Motor neuron (in vitro differentiated cells): ENCODE measurements at regions not wholly inside any gene's neighbourhood (a gene's known extent, or its start where the extent isn't known, plus 50 kb on each side); places are given as distances from the start of the nearest gene placed in this dataset.

Experiments used
- ATAC-seq, 8 experiments: fragments of 200-7000 bp; cut with Tn5 transposase; replicated peaks in 6 of 8; 2 replicates each; pipeline ENCODE4 v1.8.0; 2021; ENCODE audit warnings: mild to moderate bottlenecking in 8 of 8, moderate library complexity in 8 of 8
- H3K27ac ChIP-seq, 2 donors: fragments of 250-450 bp; sonication (Bioruptor Pico); 2 replicates each; pipeline ENCODE4 v1.9.0; 2021; ENCODE audit warnings: antibody characterized with exemption in 2 of 2, mild to moderate bottlenecking in 2 of 2, moderate library complexity in 1 of 2
- H3K4me1 ChIP-seq, 2 donors: fragments of 250-450 bp; sonication (Bioruptor Pico); replicated peaks in 1 of 2; 2 replicates each; pipeline ENCODE4 v1.6.1; 2021; ENCODE audit warnings: antibody characterized with exemption in 2 of 2, mild to moderate bottlenecking in 2 of 2, moderate library complexity in 1 of 2
- H3K4me3 ChIP-seq, 5 donors: fragments of 250-450 bp; sonication (Bioruptor Pico); 2 replicates each; pipeline ENCODE4 v1.9.0; 2021; ENCODE audit warnings: antibody characterized with exemption in 5 of 5, mild to moderate bottlenecking in 5 of 5, moderate library complexity in 4 of 5
- WGBS, 10 experiments: fragments of 450-650 bp; shearing (Covaris generic); methylation state at CpG; one replicate each; pipeline ENCODE4 v1.0.0; 2022; 5-methylcytosine and 5-hydroxymethylcytosine counted together
- in situ Hi-C, 9 experiments: fragments of 400-800 bp; cut with MboI; loops; one replicate each; pipeline ENCODE4 v1.15.0; 2021; ENCODE audit warnings: low sequenced_read_pairs in 9 of 9, low pct_unique_long_range_greater_than_20kb in 2 of 9; ENCODE audit not compliant: unreplicated experiment in 9 of 9

- Histone ChIP-seq H3K4me3 (no peak overlapping the region), H3K27ac (no peak overlapping the region), H3K4me1 (no peaks in the 10 kb centered on the region)
- in situ Hi-C loops: no loop called here
- no peak for ATAC-seq
These were observed 75.0 kb upstream of the MMADHC start for GRCh38 chr2:149662556-149662955.

GRCh38 chr2:149661844-149662243, 74.3 kb upstream of the MMADHC start:
- H3K4me3 ChIP-seq: no peak overlapping the region
- no peaks in the 10 kb centered on the region for H3K4me1 ChIP-seq
- WGBS, 10 experiments: 14 to 100% (median 57%) methylated on average over 1 of the region's 1 CpG; no CpG with 5 or more reads in 1 of the 10 experiments
- peak in 1 of 8 experiments; percentile 54 for ATAC-seq
- no peak overlapping the region for H3K27ac ChIP-seq
- in situ Hi-C loops: no loop called here

GRCh38 chr2:149658553-149658952, 71.0 kb upstream of the MMADHC start:
- no peak overlapping the region for H3K4me3 ChIP-seq
- no peak overlapping the region for H3K27ac ChIP-seq
- in situ Hi-C loops: no loop called here
- H3K4me1 ChIP-seq: no peaks in the 10 kb centered on the region
- ATAC-seq: no peak

GRCh38 chr2:149657401-149658040, 69.9 kb upstream of the MMADHC start:
- in situ Hi-C loops: no loop called here
- 78 to 100% (median 100%) methylated on average over 1 of the region's 1 CpG; no CpG with 5 or more reads in 4 of the 10 experiments for WGBS, 10 experiments
- no peak for ATAC-seq
- no peak overlapping the region for H3K27ac ChIP-seq
- H3K4me1 ChIP-seq: no peaks in the 10 kb centered on the region
- H3K4me3 ChIP-seq: no peak overlapping the region

GRCh38 chr2:149656996-149657395, 69.4 kb upstream of the MMADHC start:
- H3K27ac ChIP-seq: no peak overlapping the region
- WGBS, 10 experiments: 74 to 90% (median 85%) methylated on average over 1 to 5 of the region's 5 CpGs
- in situ Hi-C loops: no loop called here
- H3K4me1 ChIP-seq: no peaks in the 10 kb centered on the region
- no peak overlapping the region for H3K4me3 ChIP-seq
- no peak for ATAC-seq

- ATAC-seq: no peak
- Histone ChIP-seq H3K4me3 (no peak overlapping the region), H3K27ac (no peak overlapping the region), H3K4me1 (no peaks in the 10 kb centered on the region)
- in situ Hi-C loops: no loop called here
- WGBS, 10 experiments: 80 to 100% (median 94%) methylated on average over 1 to 3 of the region's 3 CpGs; no CpG with 5 or more reads in 2 of the 10 experiments
These were observed 66.4 kb upstream of the MMADHC start for GRCh38 chr2:149653831-149654445.

GRCh38 chr2:149652926-149653325, 65.4 kb upstream of the MMADHC start:
- Histone ChIP-seq H3K4me3 (no peak overlapping the region), H3K4me1 (no peaks in the 10 kb centered on the region), H3K27ac (no peak overlapping the region)
- no peak for ATAC-seq
- in situ Hi-C loops: no loop called here
- 0 to 100% (median 81%) methylated on average over 1 to 2 of the region's 2 CpGs; no CpG with 5 or more reads in 2 of the 10 experiments for whole genome bisulfite sequencing, 10 experiments

- no peak overlapping the region for H3K4me3 ChIP-seq
- in situ Hi-C loops: no loop called here
- no peaks in the 10 kb centered on the region for H3K4me1 ChIP-seq
- WGBS, 10 experiments: 56 to 100% (median 85%) methylated on average over 1 to 3 of the region's 3 CpGs; no CpG with 5 or more reads in 2 of the 10 experiments
- no peak for ATAC-seq
- no peak overlapping the region for H3K27ac ChIP-seq
These were observed 65.0 kb upstream of the MMADHC start for GRCh38 chr2:149652526-149652925.

- Histone ChIP-seq H3K27ac (no peak overlapping the region), H3K4me3 (no peak overlapping the region), H3K4me1 (no peaks in the 10 kb centered on the region)
- in situ Hi-C loops: no loop called here
- no peak for ATAC-seq
- 30 to 98% (median 88%) methylated on average over 1 to 6 of the region's 6 CpGs; no CpG with 5 or more reads in 1 of the 10 experiments for WGBS, 10 experiments
These were observed 63.7 kb upstream of the MMADHC start for GRCh38 chr2:149651229-149651628.

- no peaks in the 10 kb centered on the region for H3K4me1 ChIP-seq
- no peak overlapping the region for H3K4me3 ChIP-seq
- no peak overlapping the region for H3K27ac ChIP-seq
- ATAC-seq: no peak
- WGBS, 10 experiments: 86% methylated on average over 1 of the region's 1 CpG; no CpG with 5 or more reads in 9 of the 10 experiments
- in situ Hi-C loops: no loop called here
These were observed 62.4 kb upstream of the MMADHC start for GRCh38 chr2:149650006-149650405.

GRCh38 chr2:149648282-149649030, 60.9 kb upstream of the MMADHC start:
- in situ Hi-C loops: no loop called here
- Histone ChIP-seq H3K4me1 (no peaks in the 10 kb centered on the region), H3K27ac (no peak overlapping the region), H3K4me3 (no peak overlapping the region)
- peak; percentile 37 to 99 (median 65) for ATAC-seq
- WGBS, 10 experiments: 6 to 81% (median 55%) methylated on average over 1 to 3 of the region's 3 CpGs; no CpG with 5 or more reads in 2 of the 10 experiments

GRCh38 chr2:149645391-149645790, 57.8 kb upstream of the MMADHC start:
- H3K4me1 ChIP-seq: no peaks in the 10 kb centered on the region
- H3K4me3 ChIP-seq: no peak overlapping the region
- ATAC-seq: no peak
- no peak overlapping the region for H3K27ac ChIP-seq
- in situ Hi-C loops: no loop called here
